HCT116 (cell line): ENCODE measurements at regions not wholly inside any gene's neighbourhood (a gene's known extent, or its start where the extent isn't known, plus 50 kb on each side); places are given as distances from the start of the nearest gene placed in this dataset.
A peak's percentile ranks its signal among the peaks of the same experiment; 100 is the strongest.

ENCODE experiments used
- ATAC-seq: fragments of 200-7000 bp; cut with Tn5 transposase; 2 replicates; pipeline ENCODE4 v1.9.1; 2020; ENCODE audit warnings: mild to moderate bottlenecking, moderate library complexity
- BruUV-seq: library from RNA; stranded (reverse); fragments of 400-500 nt; replicated peaks from 2 replicates; lab custom pipeline; 2021; lab: Mats Ljungman, UMichigan
- CTCF ChIA-PET: fragments of 300-600 bp; sonication (Branson Sonifier 250); formaldehyde crosslinking; loops from one replicate; lab custom pipeline; 2021; ENCODE audit warnings: antibody characterized with exemption; lab: Charles Lee
- POLR2A ChIA-PET: fragments of 300-600, 350-600 bp; sonication (Branson Sonifier 250); formaldehyde crosslinking; loops from one replicate; lab custom pipeline; 2021; ENCODE audit warnings: antibody characterized with exemption; lab: Charles Lee
- RAD21 ChIA-PET, 2 experiments: fragments of 300-600 bp; sonication (Branson Sonifier 250); formaldehyde crosslinking; loops; one replicate each; lab custom pipeline; 2023; ENCODE audit warnings: low total read pairs in 2 of 2; ENCODE audit not compliant: uncharacterized antibody in 2 of 2, unreplicated experiment in 2 of 2, low non-redundant PET in 1 of 2; lab: Charles Lee
- DNase-seq: peaks from one replicate; pipeline ENCODE4 v3.0.0-alpha.2; 2010; ENCODE audit warnings: low read depth, low spot score
- H2AFZ ChIP-seq: fragments of 200-600 bp; shearing (Covaris generic), sonication (generic); 2 replicates; pipeline ENCODE4 v1.6.1; 2017; ENCODE audit warnings: low read depth, mixed run types, mixed read lengths, antibody characterized with exemption, low read length; ENCODE audit not compliant: poor library complexity, severe bottlenecking
- H3K27ac ChIP-seq: 2 replicates; pipeline ENCODE4 v1.5.1; 2012; ENCODE audit warnings: low read depth, low read length
- H3K27me3 ChIP-seq: fragments of 200-600 bp; sonication (generic); 2 replicates; pipeline ENCODE4 v1.6.1; 2016; ENCODE audit warnings: mixed run types, low read length, mixed read lengths; ENCODE audit not compliant: insufficient read depth
- H3K36me3 ChIP-seq, 2 experiments: fragments of 200-500 bp in 1 of 2; fragments of 200-600 bp in 1 of 2; sonication (Bioruptor generic) in 1 of 2; sonication (generic) in 1 of 2; 2 replicates each; pipeline versions ENCODE4 v1.5.1 to v1.6.1; 2014 to 2016; ENCODE audit warnings: low read length in 2 of 2, inconsistent platforms in 1 of 2, mixed read lengths in 1 of 2, mixed run types in 1 of 2; ENCODE audit not compliant: insufficient read depth in 2 of 2, control insufficient read depth in 1 of 2
- H3K4me1 ChIP-seq, 2 experiments: fragments of 200-600 bp in 1 of 2; sonication (generic) in 1 of 2; 2 replicates each; pipeline versions ENCODE4 v1.5.1 to v1.6.1; 2012 to 2017; ENCODE audit warnings: low read length in 2 of 2, inconsistent platforms in 1 of 2, mild to moderate bottlenecking in 1 of 2, mixed read lengths in 1 of 2, mixed run types in 1 of 2, moderate library complexity in 1 of 2; ENCODE audit not compliant: insufficient read depth in 2 of 2, control insufficient read depth in 1 of 2
- H3K4me2 ChIP-seq: fragments of 200-600 bp; sonication (generic); 2 replicates; pipeline ENCODE4 v1.6.1; 2017; ENCODE audit warnings: mixed run types, low read length, mixed read lengths
- H3K4me3 ChIP-seq, 2 experiments: fragments of 200-600 bp in 1 of 2; sonication (generic) in 1 of 2; replicated peaks in 1 of 2; 2 replicates each; pipeline ENCODE4 v1.5.1; 2011 to 2016; ENCODE audit warnings: low read length in 2 of 2, control low read depth in 1 of 2, low read depth in 1 of 2, mild to moderate bottlenecking in 1 of 2, mixed read lengths in 1 of 2, mixed run types in 1 of 2
- H3K79me2 ChIP-seq: fragments of 200-600 bp; sonication (generic); 2 replicates; pipeline ENCODE4 v1.6.1; 2017; ENCODE audit warnings: mild to moderate bottlenecking, mixed run types, low read length, moderate library complexity, mixed read lengths; ENCODE audit not compliant: insufficient read depth
- H3K9ac ChIP-seq: fragments of 200-600 bp; sonication (generic); 2 replicates; pipeline ENCODE4 v1.6.1; 2016; ENCODE audit warnings: low read length, mixed read lengths
- H3K9me2 ChIP-seq: fragments of 200-600 bp; sonication (generic), shearing (Covaris generic); 2 replicates; pipeline ENCODE4 v1.6.1; 2017; ENCODE audit warnings: mixed run types, mild to moderate bottlenecking, moderate library complexity; ENCODE audit not compliant: insufficient read depth
- H3K9me3 ChIP-seq, 2 experiments: fragments of 200-500 bp in 1 of 2; fragments of 200-600 bp in 1 of 2; sonication (Bioruptor generic) in 1 of 2; sonication (generic) in 1 of 2; 2 replicates each; pipeline ENCODE4 v1.6.1; 2014 to 2017; ENCODE audit warnings: low read length in 2 of 2, mixed read lengths in 2 of 2, inconsistent platforms in 1 of 2, low read depth in 1 of 2, mild to moderate bottlenecking in 1 of 2, mixed run types in 1 of 2, moderate library complexity in 1 of 2; ENCODE audit not compliant: control insufficient read depth in 1 of 2, insufficient read depth in 1 of 2
- H4K20me1 ChIP-seq: fragments of 200-600 bp; sonication (generic), shearing (Covaris generic); 2 replicates; pipeline ENCODE4 v1.6.1; 2017; ENCODE audit warnings: mixed run types, mild to moderate bottlenecking, moderate library complexity; ENCODE audit not compliant: insufficient read depth
- CTCF ChIP-seq, 3 experiments: fragments of 200-600 bp in 1 of 3; sonication (generic) in 1 of 3; IDR thresholded peaks in 2 of 3; conservative IDR thresholded peaks in 1 of 3; 2 replicates each; pipeline ENCODE4 v1.5.1; 2012 to 2017; ENCODE audit warnings: low read depth in 2 of 3, low read length in 2 of 3, antibody characterized with exemption in 1 of 3, borderline replicate concordance in 1 of 3, control low read depth in 1 of 3, mild to moderate bottlenecking in 1 of 3, mixed read lengths in 1 of 3, mixed run types in 1 of 3, moderate library complexity in 1 of 3; ENCODE audit not compliant: insufficient read depth in 1 of 3
- EGR1 ChIP-seq: IDR thresholded peaks from 2 replicates; pipeline ENCODE4 v1.6.1; 2012; ENCODE audit warnings: low read depth
- ELF1 ChIP-seq: IDR thresholded peaks from 2 replicates; pipeline ENCODE4 v1.6.1; 2012; ENCODE audit warnings: low read depth, borderline replicate concordance
- JUND ChIP-seq: IDR thresholded peaks from 2 replicates; pipeline ENCODE4 v1.6.1; 2012
- POLR2AphosphoS5 ChIP-seq: IDR thresholded peaks from 2 replicates; pipeline ENCODE4 v1.6.1; 2011; ENCODE audit warnings: mild to moderate bottlenecking, low read depth, low read length, moderate library complexity
- RAD21 ChIP-seq: IDR thresholded peaks from 2 replicates; pipeline ENCODE4 v1.6.1; 2012; ENCODE audit warnings: low read depth, mild to moderate bottlenecking
- SIN3A ChIP-seq: IDR thresholded peaks from 2 replicates; pipeline ENCODE4 v1.6.1; 2012; ENCODE audit warnings: low read depth
- SRF ChIP-seq: IDR thresholded peaks from 2 replicates; pipeline ENCODE4 v1.6.1; 2012; ENCODE audit warnings: low read depth
- TCF7L2 ChIP-seq: IDR thresholded peaks from 2 replicates; pipeline ENCODE4 v1.7.0; 2011; ENCODE audit warnings: borderline replicate concordance, inconsistent platforms; ENCODE audit not compliant: insufficient read depth, insufficient read length; ENCODE audit errors: extremely low read depth
- ZNF274 ChIP-seq: fragments of 200-500 bp; sonication (Bioruptor generic); IDR thresholded peaks from 2 replicates; pipeline ENCODE4 v1.6.1; 2014; ENCODE audit warnings: mild to moderate bottlenecking, low read depth, low read length, inconsistent platforms
- intact Hi-C: fragments of 100-400 bp; cut with micrococcal nuclease; formaldehyde crosslinking; loops from 2 replicates; pipeline ENCODE4 v1.10.0; 2022

- DNase-seq: peak; percentile 10
Observed at GRCh38 chr2:129253461-129253812, 726.0 kb upstream of the RAB6C start.

GRCh38 chr2:129254718-129255117 is 724.7 kb upstream of the RAB6C start:
- Histone ChIP-seq H3K9me3 (no peaks in the 10 kb centered on the region), H3K27me3 (0 out of 2 replicates have a peak, but pooled peaks cover 3% of the 10 kb centered on the region), H3K9ac (no peak overlapping the region), H3K4me3 (no peak overlapping the region), H3K9me2 (no peaks in the 10 kb centered on the region), H3K36me3 (no peaks in the 10 kb centered on the region), H3K27ac (no peak overlapping the region), H2AFZ (no peak overlapping the region), H3K79me2 (no peaks in the 10 kb centered on the region), H3K4me1 (no peaks in the 10 kb centered on the region), H3K4me2 (no peak overlapping the region), H4K20me1 (no peaks in the 10 kb centered on the region)
- BruUV-seq: no TSS peak
- ChIA-PET RAD21 (no interaction called here), CTCF (no interaction called here), POLR2A (no interaction called here)
- ATAC-seq (no peak), DNase-seq (no peak)
- TF ChIP-seq POLR2AphosphoS5 (no peak), ELF1 (no peak), JUND (no peak), SRF (no peak), SIN3A (no peak), TCF7L2 (no peak), EGR1 (no peak), ZNF274 (no peak)
- intact Hi-C loops: no loop called here

More at GRCh38 chr2:129253461-129253812, 726.0 kb upstream of the RAB6C start:
- no peaks in the 10 kb centered on the region for H3K4me1 ChIP-seq
- H4K20me1 ChIP-seq: no peaks in the 10 kb centered on the region
- BruUV-seq: no TSS peak
- ATAC-seq: peak; percentile 89
- H3K9ac ChIP-seq: no peak overlapping the region
- no peaks in the 10 kb centered on the region for H3K9me2 ChIP-seq
- H2AFZ ChIP-seq: no peak overlapping the region
- H3K4me3 ChIP-seq: no peak overlapping the region
- H3K27me3 ChIP-seq: 0 out of 2 replicates have a peak, but pooled peaks cover 6% of the 10 kb centered on the region
- no peak overlapping the region for H3K27ac ChIP-seq
- CTCF ChIA-PET: interaction anchor here (1.4 kb wide), 1 partner anchor 9 kb away, joined by 3 read pairs; no protein-coding TSS in a partner anchor
- no peaks in the 10 kb centered on the region for H3K79me2 ChIP-seq
- H3K36me3 ChIP-seq: no peaks in the 10 kb centered on the region
- no peak overlapping the region for H3K4me2 ChIP-seq
- intact Hi-C loops: no loop called here
- POLR2A ChIA-PET: no interaction called here
- RAD21 ChIA-PET: no interaction called here
- TF ChIP-seq CTCF (IDR thresholded peaks at IDR 0.05 in 2 of 3, conservative IDR thresholded peaks at IDR 0.05 in 1 of 3; ENCODE audit: borderline replicate concordance in 1 of 3, insufficient read depth in 1 of 3, low read depth in 2 of 3, low read length in 2 of 3) (peak; percentile 18 to 52 (median 43); a peak in 5 of 6 replicates), TCF7L2 (no peak), RAD21 (peak; percentile 56)
- TF ChIP-seq, all 23 proteins: peak for 2
- no peaks in the 10 kb centered on the region for H3K9me3 ChIP-seq
